DND-41 (cell line): ENCODE measurements at regions not wholly inside any gene's neighbourhood (a gene's known extent, or its start where the extent isn't known, plus 50 kb on each side); places are given as distances from the start of the nearest gene placed in this dataset.

Experiments
- ATAC-seq: fragments of 200-7000 bp; cut with Tn5 transposase; 3 replicates; pipeline ENCODE4 v1.9.1; 2021; ENCODE audit warnings: low read depth; ENCODE audit not compliant: insufficient read depth
- DNase-seq: peaks from one replicate; pipeline ENCODE4 v3.0.0-alpha.2; 2020
- H2AFZ ChIP-seq: 2 replicates; pipeline ENCODE4 v1.6.0; 2012; ENCODE audit warnings: low read depth, low read length
- H3K27ac ChIP-seq: 2 replicates; pipeline ENCODE4 v1.5.1; 2012; ENCODE audit warnings: low read length, inconsistent platforms
- H3K27me3 ChIP-seq: fragments of 200-600 bp; sonication (generic); 2 replicates; pipeline ENCODE4 v1.6.0; 2012; ENCODE audit warnings: low read length, mild to moderate bottlenecking, inconsistent platforms; ENCODE audit not compliant: insufficient read depth, poor library complexity
- H3K36me3 ChIP-seq: 2 replicates; pipeline ENCODE4 v1.5.1; 2012; ENCODE audit warnings: low read length, inconsistent platforms; ENCODE audit not compliant: insufficient read depth
- H3K4me1 ChIP-seq: 2 replicates; pipeline ENCODE4 v1.5.1; 2012; ENCODE audit warnings: mild to moderate bottlenecking, low read length; ENCODE audit not compliant: insufficient read depth
- H3K4me2 ChIP-seq: 2 replicates; pipeline ENCODE4 v1.6.0; 2012; ENCODE audit warnings: mild to moderate bottlenecking, moderate library complexity, low read length, inconsistent platforms; ENCODE audit not compliant: insufficient read depth
- H3K4me3 ChIP-seq, 2 experiments: fragments of 200-600 bp in 1 of 2; shearing (Covaris generic) in 1 of 2; 2 replicates each; pipeline ENCODE4 v1.5.1; 2012 to 2016; ENCODE audit warnings: inconsistent platforms in 2 of 2, low read length in 2 of 2, mild to moderate bottlenecking in 2 of 2, low read depth in 1 of 2, moderate library complexity in 1 of 2
- H3K79me2 ChIP-seq: 2 replicates; pipeline ENCODE4 v1.6.0; 2012; ENCODE audit warnings: low read length, inconsistent platforms; ENCODE audit not compliant: insufficient read depth
- H3K9ac ChIP-seq: 2 replicates; pipeline ENCODE4 v1.6.0; 2012; ENCODE audit warnings: low read depth, mild to moderate bottlenecking, inconsistent platforms, low read length, moderate library complexity
- H3K9me3 ChIP-seq: 2 replicates; pipeline ENCODE4 v1.5.1; 2012; ENCODE audit warnings: low read length, moderate library complexity, mild to moderate bottlenecking, inconsistent platforms; ENCODE audit not compliant: insufficient read depth, severe bottlenecking
- H4K20me1 ChIP-seq: 2 replicates; pipeline ENCODE4 v1.6.0; 2012; ENCODE audit warnings: low read length; ENCODE audit not compliant: insufficient read depth
- EZH2 ChIP-seq: IDR thresholded peaks from 3 replicates; pipeline ENCODE4 v1.6.1; 2012; ENCODE audit warnings: borderline replicate concordance, low read depth, mild to moderate bottlenecking, moderate library complexity, low read length, inconsistent platforms; ENCODE audit not compliant: severe bottlenecking
- TF ChIP-seq, protein P1 (sequence below): IDR thresholded peaks from 2 replicates; pipeline ENCODE4 v1.5.1; 2012; ENCODE audit warnings: borderline replicate concordance, low read length, moderate library complexity, mild to moderate bottlenecking; ENCODE audit not compliant: poor library complexity, severe bottlenecking; ENCODE audit errors: extremely low read depth

DNA sequence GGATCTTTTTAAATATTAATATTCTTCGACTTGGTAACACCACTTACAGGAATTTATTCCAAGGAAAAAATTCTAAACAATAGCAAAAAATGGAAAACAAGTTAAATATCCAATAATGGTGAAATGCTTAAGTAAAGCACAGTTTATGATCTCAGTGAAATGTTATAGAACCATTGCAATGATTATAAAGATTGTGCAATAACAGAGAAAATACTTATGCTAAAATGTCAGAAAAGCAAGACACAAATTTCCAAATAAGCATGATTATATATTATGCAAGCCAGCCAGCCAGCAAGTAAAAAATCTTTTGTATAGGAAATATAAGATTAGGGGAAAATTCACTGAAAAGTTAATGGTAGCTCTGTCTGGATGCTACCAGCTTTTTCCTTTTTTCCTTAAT lies 102.7 kb upstream of the EFNA5 start:
- H2AFZ ChIP-seq = no peak overlapping the region
- H3K4me3 ChIP-seq = no peak overlapping the region
- no peak overlapping the region for H3K9ac ChIP-seq
- no peaks in the 10 kb centered on the region for H3K36me3 ChIP-seq
- H3K9me3 ChIP-seq = no peaks in the 10 kb centered on the region
- ATAC-seq (no peak), DNase-seq (no peak)
- TF ChIP-seq, protein P1, sequence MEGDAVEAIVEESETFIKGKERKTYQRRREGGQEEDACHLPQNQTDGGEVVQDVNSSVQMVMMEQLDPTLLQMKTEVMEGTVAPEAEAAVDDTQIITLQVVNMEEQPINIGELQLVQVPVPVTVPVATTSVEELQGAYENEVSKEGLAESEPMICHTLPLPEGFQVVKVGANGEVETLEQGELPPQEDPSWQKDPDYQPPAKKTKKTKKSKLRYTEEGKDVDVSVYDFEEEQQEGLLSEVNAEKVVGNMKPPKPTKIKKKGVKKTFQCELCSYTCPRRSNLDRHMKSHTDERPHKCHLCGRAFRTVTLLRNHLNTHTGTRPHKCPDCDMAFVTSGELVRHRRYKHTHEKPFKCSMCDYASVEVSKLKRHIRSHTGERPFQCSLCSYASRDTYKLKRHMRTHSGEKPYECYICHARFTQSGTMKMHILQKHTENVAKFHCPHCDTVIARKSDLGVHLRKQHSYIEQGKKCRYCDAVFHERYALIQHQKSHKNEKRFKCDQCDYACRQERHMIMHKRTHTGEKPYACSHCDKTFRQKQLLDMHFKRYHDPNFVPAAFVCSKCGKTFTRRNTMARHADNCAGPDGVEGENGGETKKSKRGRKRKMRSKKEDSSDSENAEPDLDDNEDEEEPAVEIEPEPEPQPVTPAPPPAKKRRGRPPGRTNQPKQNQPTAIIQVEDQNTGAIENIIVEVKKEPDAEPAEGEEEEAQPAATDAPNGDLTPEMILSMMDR = no peak
- TF ChIP-seq EZH2 = no peak
- no peaks in the 10 kb centered on the region for H3K79me2 ChIP-seq
- no peaks in the 10 kb centered on the region for H3K4me1 ChIP-seq
- no peaks in the 10 kb centered on the region for H3K27me3 ChIP-seq
- H3K27ac ChIP-seq = no peak overlapping the region
- H4K20me1 ChIP-seq = no peaks in the 10 kb centered on the region
- no peak overlapping the region for H3K4me2 ChIP-seq

DNA sequence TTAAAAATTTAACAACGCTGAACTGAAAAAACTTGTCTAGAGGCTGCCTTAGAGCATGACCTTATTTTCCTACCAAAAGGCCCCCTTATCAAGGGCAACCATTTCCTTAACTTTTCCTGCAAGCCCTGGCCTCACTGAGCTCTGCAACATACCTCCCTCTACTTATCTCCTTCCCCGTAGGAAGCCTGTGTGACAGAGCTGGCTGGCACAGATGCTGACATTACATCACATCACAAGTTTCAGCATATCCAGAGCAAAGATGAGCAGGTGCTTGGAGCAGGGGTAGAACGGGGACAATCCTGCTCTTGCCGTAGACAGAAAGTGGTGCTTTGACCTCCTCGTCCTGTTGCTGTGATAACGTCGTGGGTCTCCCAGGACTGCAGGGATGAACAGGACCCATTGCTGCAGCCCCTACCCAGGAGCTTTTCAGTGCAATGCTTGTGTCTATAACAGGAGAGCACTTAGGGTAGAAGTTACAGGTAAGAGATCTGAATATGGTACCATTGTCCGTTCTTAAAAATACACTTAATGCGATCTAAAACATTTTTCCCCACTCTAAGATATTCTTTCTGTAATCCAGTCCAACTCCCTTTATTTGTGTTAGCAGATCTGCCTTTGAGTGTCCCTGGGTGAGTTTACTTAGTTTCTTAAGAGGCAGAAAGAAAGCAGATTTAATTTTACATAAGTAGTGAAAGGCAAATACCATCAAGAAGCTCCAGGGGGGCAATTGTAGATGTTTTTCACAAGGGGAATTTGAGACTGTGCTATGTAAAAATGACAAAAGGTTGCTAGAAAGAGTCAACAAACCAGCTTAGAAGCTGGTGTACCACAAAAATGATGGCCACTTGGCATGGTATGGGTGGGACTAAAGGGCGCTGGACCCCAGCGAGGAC lies 101.9 kb upstream of the EFNA5 start:
- no peak for TF ChIP-seq EZH2
- TF ChIP-seq, protein P1 = no peak
- no peaks in the 10 kb centered on the region for H4K20me1 ChIP-seq
- no peak overlapping the region for H3K9ac ChIP-seq
- no peak overlapping the region for H2AFZ ChIP-seq
- no peak overlapping the region for H3K4me3 ChIP-seq
- no peak overlapping the region for H3K27ac ChIP-seq
- no peaks in the 10 kb centered on the region for H3K27me3 ChIP-seq
- ATAC-seq (no peak), DNase-seq (no peak)
- no peaks in the 10 kb centered on the region for H3K4me1 ChIP-seq
- no peak overlapping the region for H3K4me2 ChIP-seq
- no peaks in the 10 kb centered on the region for H3K9me3 ChIP-seq
- no peaks in the 10 kb centered on the region for H3K36me3 ChIP-seq
- H3K79me2 ChIP-seq = no peaks in the 10 kb centered on the region

DNA sequence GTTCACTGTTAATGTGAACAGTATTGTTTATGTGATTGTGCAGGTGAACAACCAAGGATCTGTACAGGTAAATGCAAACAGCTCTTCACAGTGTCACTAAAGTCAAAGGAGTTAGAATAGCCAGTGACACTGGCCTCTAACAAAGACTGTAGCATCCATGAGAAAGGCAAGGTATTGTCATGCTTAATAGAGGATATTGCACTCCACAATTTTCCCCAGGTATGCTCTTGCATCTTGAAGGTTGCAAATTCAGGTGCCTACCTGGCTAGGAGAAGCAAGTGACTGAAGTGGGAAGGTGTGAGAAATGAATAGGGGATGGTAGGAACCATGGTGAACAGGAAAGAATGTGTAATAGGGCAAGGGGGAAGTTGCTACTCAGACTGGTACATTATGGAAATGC lies 101.2 kb upstream of the EFNA5 start:
- Histone ChIP-seq H2AFZ (no peak overlapping the region), H3K4me2 (no peak overlapping the region), H3K36me3 (no peaks in the 10 kb centered on the region), H3K9me3 (no peaks in the 10 kb centered on the region), H3K79me2 (no peaks in the 10 kb centered on the region), H3K9ac (no peak overlapping the region), H3K4me3 (no peak overlapping the region), H3K4me1 (no peaks in the 10 kb centered on the region), H3K27ac (no peak overlapping the region), H4K20me1 (no peaks in the 10 kb centered on the region), H3K27me3 (no peaks in the 10 kb centered on the region)
- DNase-seq (no peak), ATAC-seq (no peak)
- TF ChIP-seq, protein P1 = no peak
- TF ChIP-seq EZH2 = no peak
